ENCODE measurements at regions not wholly inside any gene's neighbourhood (a gene's known extent, or its start where the extent isn't known, plus 50 kb on each side); places are given as distances from the start of the nearest gene placed in this dataset.

- TF ChIP-seq CTCF (IDR thresholded peaks at IDR 0.05) (no peak), POLR2AphosphoS5 (IDR thresholded peaks at IDR 0.05) (no peak)
Measured at GRCh38 chr13:40170091-40170490, 496.4 kb downstream of the FOXO1 start.

All from breast epithelium (tissue), 3 donors.